ENCODE measurements at regions not wholly inside any gene's neighbourhood (a gene's known extent, or its start where the extent isn't known, plus 50 kb on each side); places are given as distances from the start of the nearest gene placed in this dataset.

GRCh38 chr3:72439321-72440183 lies 408.7 kb downstream of the SHQ1 start:
- TF ChIP-seq POLR2A (IDR thresholded peaks at IDR 0.05; ENCODE audit: low read depth, low read length) (no peak), POLR2AphosphoS5 (IDR thresholded peaks at IDR 0.05; ENCODE audit: low read depth, low read length) (no peak), TAF1 (IDR thresholded peaks at IDR 0.05; ENCODE audit: borderline replicate concordance, low read depth, low read length) (no peak)
